Body of pancreas (tissue), 4 donors: ENCODE measurements at regions not wholly inside any gene's neighbourhood (a gene's known extent, or its start where the extent isn't known, plus 50 kb on each side); places are given as distances from the start of the nearest gene placed in this dataset.

Experiments
- POLR2A ChIP-seq, 3 donors: fragments of 450-650 bp; IDR thresholded peaks; one replicate each; pipeline ENCODE4 v1.6.1; 2016; ENCODE audit warnings: antibody characterized with exemption in 3 of 3, mild to moderate bottlenecking in 2 of 3
- TF ChIP-seq, protein P1 (sequence below), 7 experiments: fragments of 450-650 bp in 4 of 7; fragments of 200-600 bp in 3 of 7; sonication (generic) in 3 of 7; IDR thresholded peaks; one replicate each; pipeline ENCODE4 v1.5.1; 2016 to 2019; ENCODE audit warnings: antibody characterized with exemption in 7 of 7

DNA sequence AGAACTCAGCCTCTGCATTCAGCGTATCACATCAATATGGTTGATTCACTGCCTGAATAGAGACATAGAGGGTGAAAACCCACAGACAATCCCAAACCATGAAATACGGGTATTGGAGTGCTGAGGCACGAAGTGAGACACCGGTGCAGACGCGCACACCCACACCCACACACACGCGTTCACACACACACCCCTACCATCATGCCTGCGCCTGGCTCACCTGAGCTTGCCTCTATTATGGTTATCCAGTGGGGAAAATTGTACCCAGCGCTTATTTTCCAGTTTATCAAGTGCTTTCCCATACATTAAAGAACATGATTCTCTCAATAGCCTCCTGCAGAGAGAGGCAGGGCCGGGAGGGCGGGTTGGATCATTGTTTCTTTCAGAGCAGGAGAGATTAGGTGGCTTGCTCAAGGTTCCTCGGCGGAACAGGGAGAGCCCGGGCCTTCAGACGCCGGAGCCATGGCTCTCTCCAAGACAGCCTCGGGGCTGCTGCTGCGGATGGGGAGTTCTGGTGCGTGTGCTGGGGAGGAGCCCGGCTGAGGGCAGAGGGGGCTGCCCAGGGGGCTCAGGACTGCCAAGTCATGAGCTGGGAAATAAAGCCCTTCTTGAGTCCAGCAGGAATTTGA lies 78.9 kb upstream of the THY1 start:
- TF ChIP-seq POLR2A (IDR thresholded peaks at IDR 0.05) = no peak
- TF ChIP-seq, protein P1, sequence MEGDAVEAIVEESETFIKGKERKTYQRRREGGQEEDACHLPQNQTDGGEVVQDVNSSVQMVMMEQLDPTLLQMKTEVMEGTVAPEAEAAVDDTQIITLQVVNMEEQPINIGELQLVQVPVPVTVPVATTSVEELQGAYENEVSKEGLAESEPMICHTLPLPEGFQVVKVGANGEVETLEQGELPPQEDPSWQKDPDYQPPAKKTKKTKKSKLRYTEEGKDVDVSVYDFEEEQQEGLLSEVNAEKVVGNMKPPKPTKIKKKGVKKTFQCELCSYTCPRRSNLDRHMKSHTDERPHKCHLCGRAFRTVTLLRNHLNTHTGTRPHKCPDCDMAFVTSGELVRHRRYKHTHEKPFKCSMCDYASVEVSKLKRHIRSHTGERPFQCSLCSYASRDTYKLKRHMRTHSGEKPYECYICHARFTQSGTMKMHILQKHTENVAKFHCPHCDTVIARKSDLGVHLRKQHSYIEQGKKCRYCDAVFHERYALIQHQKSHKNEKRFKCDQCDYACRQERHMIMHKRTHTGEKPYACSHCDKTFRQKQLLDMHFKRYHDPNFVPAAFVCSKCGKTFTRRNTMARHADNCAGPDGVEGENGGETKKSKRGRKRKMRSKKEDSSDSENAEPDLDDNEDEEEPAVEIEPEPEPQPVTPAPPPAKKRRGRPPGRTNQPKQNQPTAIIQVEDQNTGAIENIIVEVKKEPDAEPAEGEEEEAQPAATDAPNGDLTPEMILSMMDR (IDR thresholded peaks at IDR 0.05) = no peak
